H1 (cell line): ENCODE measurements at regions not wholly inside any gene's neighbourhood (a gene's known extent, or its start where the extent isn't known, plus 50 kb on each side); places are given as distances from the start of the nearest gene placed in this dataset.

Source experiments
- CEBPB ChIP-seq: IDR thresholded peaks from 2 replicates; pipeline ENCODE4 v1.6.1; 2012; ENCODE audit warnings: low read depth, low read length
- EZH2 ChIP-seq: fragments of 200-600 bp; sonication (generic); IDR thresholded peaks from 2 replicates; pipeline ENCODE4 v1.7.1; 2012; ENCODE audit warnings: low read depth, mild to moderate bottlenecking, moderate library complexity, low read length, inconsistent platforms; ENCODE audit not compliant: severe bottlenecking
- POLR2AphosphoS5 ChIP-seq: IDR thresholded peaks from 2 replicates; pipeline ENCODE4 v1.6.1; 2011; ENCODE audit warnings: low read depth, low read length
- RNF2 ChIP-seq: fragments of 200-900, 300-1000 bp; sonication (generic); IDR thresholded peaks from 2 replicates; pipeline ENCODE4 v1.7.1; 2016; ENCODE audit warnings: borderline replicate concordance, low read depth, mild to moderate bottlenecking, antibody characterized with exemption, low read length; ENCODE audit not compliant: poor library complexity, severe bottlenecking; ENCODE audit errors: missing control alignments
- SUZ12 ChIP-seq: fragments of 200-600 bp; sonication (generic); IDR thresholded peaks from 2 replicates; pipeline ENCODE4 v1.6.1; 2012; ENCODE audit warnings: mild to moderate bottlenecking, inconsistent platforms, low read length, moderate library complexity, mixed read lengths
- TAF7 ChIP-seq: optimal IDR thresholded peaks from 2 replicates; pipeline ENCODE3; 2011; ENCODE audit warnings: low read depth, mild to moderate bottlenecking, inconsistent platforms, low read length, moderate library complexity, borderline replicate concordance
- USF2 ChIP-seq: IDR thresholded peaks from 2 replicates; pipeline ENCODE4 v1.6.1; 2011; ENCODE audit warnings: low read length, improper control_type of control experiment

- no peak for TF ChIP-seq USF2
- no peak for TF ChIP-seq TAF7
- no peak for TF ChIP-seq POLR2AphosphoS5
- no peak for TF ChIP-seq SUZ12
- no peak for TF ChIP-seq CEBPB
- no peak for TF ChIP-seq EZH2
- TF ChIP-seq RNF2: no peak
Measured at GRCh38 chr21:35170818-35171217, 121.7 kb upstream of the RUNX1 start (continued).
